ENCODE measurements at regions not wholly inside any gene's neighbourhood (a gene's known extent, or its start where the extent isn't known, plus 50 kb on each side); places are given as distances from the start of the nearest gene placed in this dataset.

DNA sequence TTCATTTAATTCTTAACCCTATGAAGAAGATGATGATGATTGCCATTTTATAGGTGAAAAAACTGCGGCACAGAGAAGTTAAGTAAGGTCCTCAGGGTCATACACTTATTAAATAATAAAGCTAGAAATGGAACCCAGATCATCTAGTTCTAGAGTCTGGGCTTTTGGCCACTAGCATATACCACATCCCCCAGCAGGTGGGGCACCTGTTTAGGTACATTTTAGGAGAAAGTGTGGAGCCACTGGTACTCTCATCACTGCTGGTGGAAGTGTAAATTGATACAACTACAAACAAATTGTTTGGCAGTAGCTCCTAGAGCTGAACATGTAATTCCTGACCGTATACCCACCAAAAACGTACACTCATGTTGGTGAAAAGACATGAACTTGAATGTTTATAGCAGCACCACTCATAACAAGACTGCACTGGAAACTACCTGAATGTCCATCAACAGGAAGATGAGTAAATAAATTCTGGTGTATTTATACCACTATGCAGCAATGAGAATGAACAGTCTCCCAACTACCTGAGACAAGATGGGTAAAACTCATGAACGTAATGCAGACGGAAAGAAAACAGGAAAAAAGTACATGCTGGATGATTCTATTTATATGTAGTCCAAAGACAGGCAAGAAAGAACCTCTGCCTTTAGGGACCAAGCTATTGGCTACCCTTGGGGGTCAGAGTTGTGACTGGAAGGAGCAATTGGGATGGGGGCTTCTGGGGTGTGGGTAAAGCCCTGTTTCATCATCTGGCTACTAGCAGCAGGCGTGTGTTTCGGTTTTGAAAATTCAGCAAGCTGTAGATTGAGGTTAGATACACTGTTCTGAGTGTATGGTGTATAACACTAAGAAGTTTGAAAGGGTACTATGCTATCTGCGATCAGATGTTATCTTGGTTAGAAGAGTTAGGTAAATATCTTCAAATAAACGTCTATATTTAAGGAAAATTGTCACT, 72.3 kb upstream of the ADGRG2 start:
- no peak overlapping the region for H3K4me3 ChIP-seq (ENCODE audit: insufficient read depth, low read length)
- DNase-seq (ENCODE audit: insufficient read length, low spot score, missing footprints): peak; percentile 2

GRCh38 chrX:19195243-19195610, 73.0 kb upstream of the ADGRG2 start:
- H3K4me2 ChIP-seq (ENCODE audit: insufficient read depth, low read length): no peak overlapping the region
- no peaks in the 10 kb centered on the region for H3K4me1 ChIP-seq (ENCODE audit: insufficient read depth, low read length)
- H3K9me3 ChIP-seq (ENCODE audit: low read depth, low read length): peaks cover 3% of the 10 kb centered on the region
- no peak overlapping the region for H3K27ac ChIP-seq (ENCODE audit: low read depth, low read length)
- DNase-seq (ENCODE audit: insufficient read length, low spot score, missing footprints): no peak
- H3K27me3 ChIP-seq (ENCODE audit: insufficient read depth, low read length): peaks cover 4% of the 10 kb centered on the region
- no peak overlapping the region for H2AFZ ChIP-seq (ENCODE audit: low read length)
- H4K20me1 ChIP-seq (ENCODE audit: insufficient read depth, low read length): no peaks in the 10 kb centered on the region
- H3K36me3 ChIP-seq (ENCODE audit: insufficient read depth, low read length): no peaks in the 10 kb centered on the region
- no peak overlapping the region for H3K4me3 ChIP-seq (ENCODE audit: insufficient read depth, low read length)
- H3K79me2 ChIP-seq (ENCODE audit: insufficient read depth, low read length): no peaks in the 10 kb centered on the region
- TF ChIP-seq CTCF (IDR thresholded peaks at IDR 0.05; ENCODE audit: extremely low read depth, low read depth, low read length): no peak

More for the DNA sequence above, 72.3 kb upstream of the ADGRG2 start:
- Histone ChIP-seq H3K4me2 (ENCODE audit: insufficient read depth, low read length) (no peak overlapping the region), H3K36me3 (ENCODE audit: insufficient read depth, low read length) (no peaks in the 10 kb centered on the region), H3K4me1 (ENCODE audit: insufficient read depth, low read length) (no peaks in the 10 kb centered on the region), H3K27me3 (ENCODE audit: insufficient read depth, low read length) (peaks cover 4% of the 10 kb centered on the region), H4K20me1 (ENCODE audit: insufficient read depth, low read length) (no peaks in the 10 kb centered on the region), H3K27ac (ENCODE audit: low read depth, low read length) (no peak overlapping the region), H3K9me3 (ENCODE audit: low read depth, low read length) (peaks cover 3% of the 10 kb centered on the region), H2AFZ (ENCODE audit: low read length) (no peak overlapping the region), H3K79me2 (ENCODE audit: insufficient read depth, low read length) (no peaks in the 10 kb centered on the region)
- no peak for TF ChIP-seq CTCF (IDR thresholded peaks at IDR 0.05; ENCODE audit: extremely low read depth, low read depth, low read length)

DNA sequence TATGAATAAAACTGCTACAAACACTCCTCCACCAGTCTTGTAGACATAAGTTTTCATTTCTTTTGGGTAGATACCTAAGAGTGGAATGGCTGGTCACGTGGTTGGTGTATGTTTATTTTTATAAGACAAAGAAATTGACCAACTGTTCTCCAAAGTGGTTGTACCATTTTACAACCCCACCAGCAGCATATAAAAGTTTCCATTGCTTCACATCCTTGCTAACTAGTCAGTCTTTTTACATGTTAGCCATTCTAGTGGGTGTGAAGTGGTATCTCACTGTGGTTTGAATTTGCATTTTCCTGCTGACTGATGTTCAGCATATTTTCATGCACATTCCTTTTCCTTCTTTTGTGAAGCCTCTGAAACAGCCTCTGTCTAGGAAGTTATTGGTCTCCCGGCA, 76.2 kb upstream of the ADGRG2 start:
- Histone ChIP-seq H3K36me3 (ENCODE audit: insufficient read depth, low read length) (no peaks in the 10 kb centered on the region), H3K4me2 (ENCODE audit: insufficient read depth, low read length) (no peak overlapping the region), H4K20me1 (ENCODE audit: insufficient read depth, low read length) (no peaks in the 10 kb centered on the region), H3K27me3 (ENCODE audit: insufficient read depth, low read length) (peaks cover 4% of the 10 kb centered on the region), H3K27ac (ENCODE audit: low read depth, low read length) (no peak overlapping the region), H2AFZ (ENCODE audit: low read length) (no peak overlapping the region), H3K79me2 (ENCODE audit: insufficient read depth, low read length) (no peaks in the 10 kb centered on the region), H3K9me3 (ENCODE audit: low read depth, low read length) (no peaks in the 10 kb centered on the region), H3K4me3 (ENCODE audit: insufficient read depth, low read length) (no peak overlapping the region), H3K4me1 (ENCODE audit: insufficient read depth, low read length) (no peaks in the 10 kb centered on the region)
- TF ChIP-seq CTCF (IDR thresholded peaks at IDR 0.05; ENCODE audit: extremely low read depth, low read depth, low read length): no peak
- no peak for DNase-seq (ENCODE audit: insufficient read length, low spot score, missing footprints)

GRCh38 chrX:19202171-19202570, 79.9 kb upstream of the ADGRG2 start:
- no peak overlapping the region for H3K4me3 ChIP-seq (ENCODE audit: insufficient read depth, low read length)
- no peaks in the 10 kb centered on the region for H3K27me3 ChIP-seq (ENCODE audit: insufficient read depth, low read length)
- H3K27ac ChIP-seq (ENCODE audit: low read depth, low read length): no peak overlapping the region
- no peak for TF ChIP-seq CTCF (IDR thresholded peaks at IDR 0.05; ENCODE audit: extremely low read depth, low read depth, low read length)
- H3K9me3 ChIP-seq (ENCODE audit: low read depth, low read length): no peaks in the 10 kb centered on the region
- H3K4me2 ChIP-seq (ENCODE audit: insufficient read depth, low read length): no peak overlapping the region
- no peaks in the 10 kb centered on the region for H3K4me1 ChIP-seq (ENCODE audit: insufficient read depth, low read length)
- peak; percentile 2 for DNase-seq (ENCODE audit: insufficient read length, low spot score, missing footprints)
- H4K20me1 ChIP-seq (ENCODE audit: insufficient read depth, low read length): no peaks in the 10 kb centered on the region
- no peaks in the 10 kb centered on the region for H3K79me2 ChIP-seq (ENCODE audit: insufficient read depth, low read length)
- H2AFZ ChIP-seq (ENCODE audit: low read length): no peak overlapping the region
- no peaks in the 10 kb centered on the region for H3K36me3 ChIP-seq (ENCODE audit: insufficient read depth, low read length)

Measured in osteoblast (primary cell).